NB4 (cell line): ENCODE measurements at regions not wholly inside any gene's neighbourhood (a gene's known extent, or its start where the extent isn't known, plus 50 kb on each side); places are given as distances from the start of the nearest gene placed in this dataset.

Experiments used
- CTCF ChIP-seq: IDR thresholded peaks from one replicate; pipeline ENCODE4 v1.5.1; 2012; ENCODE audit warnings: low read depth, low read length
- MAX ChIP-seq: IDR thresholded peaks from 2 replicates; pipeline ENCODE4 v1.6.1; 2011; ENCODE audit warnings: low read depth, low read length
- MYC ChIP-seq: IDR thresholded peaks from 2 replicates; pipeline ENCODE4 v1.6.1; 2011; ENCODE audit warnings: low read depth, low read length
- POLR2A ChIP-seq: IDR thresholded peaks from 2 replicates; pipeline ENCODE4 v1.6.1; 2011; ENCODE audit warnings: mild to moderate bottlenecking; ENCODE audit not compliant: insufficient read length; ENCODE audit errors: extremely low read depth

GRCh38 chr2:82827426-82827825 lies 1631.7 kb downstream of the SUCLG1 start:
- TF ChIP-seq POLR2A (no peak), CTCF (no peak), MAX (no peak), MYC (no peak)
